ENCODE measurements at regions not wholly inside any gene's neighbourhood (a gene's known extent, or its start where the extent isn't known, plus 50 kb on each side); places are given as distances from the start of the nearest gene placed in this dataset.
"Not testable (repeated sequence)": the region's sequence is repeated elsewhere in the genome, so short reads cannot be mapped to it uniquely, and the experiment has no call there.

- no peak for DNase-seq
- H3K9me3 ChIP-seq, result no peaks in the 10 kb centered on the region
- intact Hi-C loops (cut with DNase I; ENCODE audit: low total_unique reads), result no loop called here
- no peaks in the 10 kb centered on the region for H3K36me3 ChIP-seq
- H3K4me1 ChIP-seq, result peaks cover 0 to 4% of the 10 kb centered on the region in 2 donors
- H3K27me3 ChIP-seq, result no peaks in the 10 kb centered on the region
- no peak overlapping the region for H3K27ac ChIP-seq
- TF ChIP-seq CTCF (IDR thresholded peaks at IDR 0.05) (no peak), POLR2A (IDR thresholded peaks at IDR 0.05) (no peak)
- H3K4me3 ChIP-seq, result no peak overlapping the region
Observed at GRCh38 chr4:81786063-81786763, 314.5 kb upstream of the RASGEF1B start.

- H3K27me3 ChIP-seq, result no peaks in the 10 kb centered on the region
- DNase-seq, result no peak
- H3K36me3 ChIP-seq, result no peaks in the 10 kb centered on the region
- peaks cover 0 to 4% of the 10 kb centered on the region in 2 donors for H3K4me1 ChIP-seq
- intact Hi-C loops (cut with DNase I; ENCODE audit: low total_unique reads), result no loop called here
- TF ChIP-seq CTCF (IDR thresholded peaks at IDR 0.05), result no peak
- no peak for TF ChIP-seq POLR2A (IDR thresholded peaks at IDR 0.05)
- H3K4me3 ChIP-seq, result no peak overlapping the region
- H3K27ac ChIP-seq, result no peak overlapping the region
- no peaks in the 10 kb centered on the region for H3K9me3 ChIP-seq
Observed at GRCh38 chr4:81785338-81785737, 313.6 kb upstream of the RASGEF1B start.

GRCh38 chr4:81783558-81783957, 311.9 kb upstream of the RASGEF1B start:
- no peaks in the 10 kb centered on the region for H3K9me3 ChIP-seq
- no peaks in the 10 kb centered on the region for H3K36me3 ChIP-seq
- intact Hi-C loops (cut with DNase I; ENCODE audit: low total_unique reads), result no loop called here
- H3K27me3 ChIP-seq, result no peaks in the 10 kb centered on the region
- peaks cover 0 to 4% of the 10 kb centered on the region in 2 donors for H3K4me1 ChIP-seq
- no peak overlapping the region for H3K27ac ChIP-seq
- no peak for DNase-seq
- H3K4me3 ChIP-seq, result no peak overlapping the region
- TF ChIP-seq POLR2A (IDR thresholded peaks at IDR 0.05) (no peak), CTCF (IDR thresholded peaks at IDR 0.05) (no peak)

- Histone ChIP-seq H3K27me3 (no peaks in the 10 kb centered on the region), H3K27ac (no peak overlapping the region), H3K9me3 (no peaks in the 10 kb centered on the region), H3K4me3 (no peak overlapping the region), H3K36me3 (no peaks in the 10 kb centered on the region), H3K4me1 (peaks cover 0 to 2% of the 10 kb centered on the region in 2 donors)
- intact Hi-C loops (cut with DNase I; ENCODE audit: low total_unique reads), result no loop called here
- TF ChIP-seq CTCF (IDR thresholded peaks at IDR 0.05) (no peak), POLR2A (IDR thresholded peaks at IDR 0.05) (no peak)
- no peak for DNase-seq
Observed at GRCh38 chr4:81781799-81782198, 310.1 kb upstream of the RASGEF1B start.

GRCh38 chr4:81777718-81778117, 306.0 kb upstream of the RASGEF1B start:
- H3K36me3 ChIP-seq; intact Hi-C loops (cut with DNase I; ENCODE audit: low total_unique reads); H3K4me1 ChIP-seq; H3K27ac ChIP-seq; H3K4me3 ChIP-seq; DNase-seq; H3K27me3 ChIP-seq; H3K9me3 ChIP-seq: not testable (repeated sequence)

- H3K4me3 ChIP-seq, result no peak overlapping the region
Observed at GRCh38 chr4:81776794-81777193, 305.1 kb upstream of the RASGEF1B start.

More at GRCh38 chr4:81776794-81777193, 305.1 kb upstream of the RASGEF1B start:
- DNase-seq, result no peak
- TF ChIP-seq POLR2A (IDR thresholded peaks at IDR 0.05) (no peak), CTCF (IDR thresholded peaks at IDR 0.05) (no peak)
- intact Hi-C loops (cut with DNase I; ENCODE audit: low total_unique reads), result no loop called here
- H3K36me3 ChIP-seq, result no peaks in the 10 kb centered on the region
- no peaks in the 10 kb centered on the region for H3K4me1 ChIP-seq
- no peaks in the 10 kb centered on the region for H3K9me3 ChIP-seq
- H3K27ac ChIP-seq, result no peak overlapping the region
- H3K27me3 ChIP-seq, result no peaks in the 10 kb centered on the region
